Left ventricle myocardium inferior (tissue), 1 donor: ENCODE measurements at regions not wholly inside any gene's neighbourhood (a gene's known extent, or its start where the extent isn't known, plus 50 kb on each side); places are given as distances from the start of the nearest gene placed in this dataset.

Source experiments
- DNase-seq: peaks from one replicate; pipeline ENCODE4 v3.0.0-alpha.2; 2020
- H3K27ac ChIP-seq: fragments of 200-600 bp; replicated peaks from 2 replicates; pipeline ENCODE4 v1.8.0; 2021
- H3K27me3 ChIP-seq: fragments of 200-600 bp; 2 replicates; pipeline ENCODE4 v1.8.0; 2021; ENCODE audit warnings: low read depth
- H3K36me3 ChIP-seq: fragments of 200-600 bp; 2 replicates; pipeline ENCODE4 v1.8.0; 2021
- H3K4me1 ChIP-seq: fragments of 200-600 bp; 2 replicates; pipeline ENCODE4 v1.8.0; 2021
- H3K4me3 ChIP-seq: fragments of 200-600 bp; 2 replicates; pipeline ENCODE4 v1.8.0; 2021; ENCODE audit warnings: mild to moderate bottlenecking, moderate library complexity
- H3K9me3 ChIP-seq: fragments of 200-600 bp; replicated peaks from 2 replicates; pipeline ENCODE4 v1.8.0; 2021
- intact Hi-C: fragments of 100-400 bp; cut with micrococcal nuclease; formaldehyde crosslinking; loops from one replicate; pipeline ENCODE4 v1.11.0; 2022
- TF ChIP-seq, protein P1 (sequence below): fragments of 200-600 bp; IDR thresholded peaks from 2 replicates; pipeline ENCODE4 v1.8.0; 2021; ENCODE audit warnings: antibody characterized with exemption, mild to moderate bottlenecking, borderline replicate concordance
- donor health status: DM: no; HTN: yes; CAD: no; lungs with severe emphysema.

DNA sequence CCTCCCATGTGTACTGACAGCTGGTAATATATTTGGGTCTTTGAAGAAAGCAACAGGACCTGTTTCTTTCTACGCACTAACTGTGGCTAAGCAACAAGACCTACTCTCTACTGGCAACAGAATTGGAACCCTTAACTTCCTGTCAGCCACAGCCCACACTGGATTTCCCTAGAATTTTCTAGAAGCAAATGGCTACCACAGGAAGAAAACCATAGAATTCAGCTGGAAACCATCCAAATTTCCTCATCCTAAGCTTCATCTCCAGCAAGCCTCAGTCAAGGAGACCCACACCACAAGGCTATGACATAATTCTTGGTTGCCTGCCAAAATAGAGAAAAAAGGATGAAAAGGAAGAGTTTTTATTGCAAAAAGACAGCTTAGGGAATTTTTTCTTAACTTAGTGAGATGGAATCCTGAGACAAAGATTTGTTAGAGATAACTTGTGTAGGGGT, 171.8 kb upstream of the TNC start:
- Histone ChIP-seq H3K27ac (peak overlapping the region; percentile 46), H3K9me3 (no peaks in the 10 kb centered on the region), H3K27me3 (no peaks in the 10 kb centered on the region), H3K4me1 (peaks cover 9% of the 10 kb centered on the region), H3K4me3 (no peak overlapping the region), H3K36me3 (no peaks in the 10 kb centered on the region)
- no peak for DNase-seq
- TF ChIP-seq, protein P1, sequence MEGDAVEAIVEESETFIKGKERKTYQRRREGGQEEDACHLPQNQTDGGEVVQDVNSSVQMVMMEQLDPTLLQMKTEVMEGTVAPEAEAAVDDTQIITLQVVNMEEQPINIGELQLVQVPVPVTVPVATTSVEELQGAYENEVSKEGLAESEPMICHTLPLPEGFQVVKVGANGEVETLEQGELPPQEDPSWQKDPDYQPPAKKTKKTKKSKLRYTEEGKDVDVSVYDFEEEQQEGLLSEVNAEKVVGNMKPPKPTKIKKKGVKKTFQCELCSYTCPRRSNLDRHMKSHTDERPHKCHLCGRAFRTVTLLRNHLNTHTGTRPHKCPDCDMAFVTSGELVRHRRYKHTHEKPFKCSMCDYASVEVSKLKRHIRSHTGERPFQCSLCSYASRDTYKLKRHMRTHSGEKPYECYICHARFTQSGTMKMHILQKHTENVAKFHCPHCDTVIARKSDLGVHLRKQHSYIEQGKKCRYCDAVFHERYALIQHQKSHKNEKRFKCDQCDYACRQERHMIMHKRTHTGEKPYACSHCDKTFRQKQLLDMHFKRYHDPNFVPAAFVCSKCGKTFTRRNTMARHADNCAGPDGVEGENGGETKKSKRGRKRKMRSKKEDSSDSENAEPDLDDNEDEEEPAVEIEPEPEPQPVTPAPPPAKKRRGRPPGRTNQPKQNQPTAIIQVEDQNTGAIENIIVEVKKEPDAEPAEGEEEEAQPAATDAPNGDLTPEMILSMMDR: no peak
- intact Hi-C loops: no loop called here

DNA sequence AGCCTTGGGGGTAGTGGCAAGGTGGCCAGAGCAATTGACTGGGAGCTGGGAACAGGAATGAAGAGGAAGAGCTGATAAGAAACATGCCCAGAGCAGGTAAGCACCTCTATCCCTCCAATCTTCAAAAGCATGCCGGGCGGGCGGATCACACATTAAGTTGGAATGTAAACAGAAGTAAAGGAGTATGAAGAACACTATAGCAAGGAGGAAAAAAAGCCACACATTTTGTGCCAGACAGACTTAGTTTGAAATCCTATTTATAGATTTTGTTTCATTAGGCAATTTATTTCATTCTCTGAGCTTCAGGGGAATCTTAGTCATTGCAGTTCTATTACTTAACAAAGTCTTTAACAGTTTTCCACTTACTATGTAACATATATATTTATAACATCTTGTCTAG, 173.9 kb upstream of the TNC start:
- H3K27ac ChIP-seq: no peak overlapping the region
- no peaks in the 10 kb centered on the region for H3K36me3 ChIP-seq
- no peaks in the 10 kb centered on the region for H3K9me3 ChIP-seq
- peaks cover 9% of the 10 kb centered on the region for H3K4me1 ChIP-seq
- no peaks in the 10 kb centered on the region for H3K27me3 ChIP-seq
- TF ChIP-seq, protein P1: no peak
- H3K4me3 ChIP-seq: no peak overlapping the region
- intact Hi-C loops: no loop called here
- no peak for DNase-seq

DNA sequence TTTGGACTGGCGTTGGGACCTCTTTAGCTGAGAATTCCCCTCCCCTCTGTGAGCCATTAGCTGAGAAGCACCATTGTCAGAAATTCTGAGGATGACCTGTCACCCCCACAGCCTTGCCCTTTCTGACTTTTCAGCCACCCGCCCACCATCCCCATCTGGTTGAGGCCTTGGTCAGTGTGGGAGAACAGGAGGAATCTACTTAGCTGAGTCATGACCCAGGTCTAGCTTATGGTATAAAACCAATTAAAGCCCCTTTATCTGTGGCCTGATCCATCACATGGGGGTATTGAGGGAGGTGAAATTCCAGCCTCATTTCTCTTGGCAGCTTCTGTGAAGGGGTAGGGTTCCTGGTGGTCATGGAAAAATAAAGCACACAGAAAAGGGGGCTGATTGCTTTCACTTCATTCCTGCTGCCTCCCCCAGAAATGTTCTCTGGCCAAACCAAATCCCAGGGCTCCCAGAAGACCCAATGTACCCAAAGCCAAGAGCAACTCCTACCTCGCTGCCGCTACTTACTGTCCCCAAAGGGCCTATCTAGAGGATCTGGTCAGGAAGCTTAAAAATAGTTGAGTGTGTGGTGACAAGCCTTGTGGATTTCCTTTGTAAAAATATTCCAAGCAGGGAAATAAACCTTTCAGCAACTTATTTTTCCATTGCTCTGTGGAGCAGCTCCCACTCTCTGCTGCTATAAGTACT, 174.8 kb upstream of the TNC start:
- intact Hi-C loops: no loop called here
- DNase-seq: no peak
- peaks cover 9% of the 10 kb centered on the region for H3K4me1 ChIP-seq
- no peaks in the 10 kb centered on the region for H3K27me3 ChIP-seq
- H3K9me3 ChIP-seq: no peaks in the 10 kb centered on the region
- no peak overlapping the region for H3K27ac ChIP-seq
- H3K36me3 ChIP-seq: no peaks in the 10 kb centered on the region
- TF ChIP-seq, protein P1: no peak
- no peak overlapping the region for H3K4me3 ChIP-seq

DNA sequence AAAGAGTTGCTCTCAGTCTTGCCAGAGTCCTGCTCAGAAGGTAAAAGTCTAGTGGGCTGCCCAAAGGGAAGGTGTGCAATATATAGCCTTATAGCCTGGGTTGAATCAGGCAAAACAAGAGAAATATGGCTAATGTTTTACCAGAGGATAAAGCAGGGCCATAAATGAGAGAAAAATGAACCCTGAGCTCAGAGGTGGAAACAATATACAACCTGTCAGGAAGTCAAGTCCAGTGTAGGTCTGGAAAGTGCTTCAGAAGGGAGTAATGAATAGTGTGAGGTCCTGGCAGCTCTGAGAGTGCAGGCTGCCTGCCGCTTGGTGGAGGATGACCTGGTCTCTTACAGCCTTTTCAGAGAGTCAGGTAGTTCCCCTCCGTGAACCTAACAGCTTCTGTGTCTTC, 177.8 kb upstream of the TNC start:
- Histone ChIP-seq H3K27ac (no peak overlapping the region), H3K4me1 (peaks cover 9% of the 10 kb centered on the region), H3K36me3 (no peaks in the 10 kb centered on the region), H3K27me3 (no peaks in the 10 kb centered on the region), H3K9me3 (no peaks in the 10 kb centered on the region), H3K4me3 (no peak overlapping the region)
- no peak for DNase-seq
- TF ChIP-seq, protein P1: no peak
- intact Hi-C loops: no loop called here

DNA sequence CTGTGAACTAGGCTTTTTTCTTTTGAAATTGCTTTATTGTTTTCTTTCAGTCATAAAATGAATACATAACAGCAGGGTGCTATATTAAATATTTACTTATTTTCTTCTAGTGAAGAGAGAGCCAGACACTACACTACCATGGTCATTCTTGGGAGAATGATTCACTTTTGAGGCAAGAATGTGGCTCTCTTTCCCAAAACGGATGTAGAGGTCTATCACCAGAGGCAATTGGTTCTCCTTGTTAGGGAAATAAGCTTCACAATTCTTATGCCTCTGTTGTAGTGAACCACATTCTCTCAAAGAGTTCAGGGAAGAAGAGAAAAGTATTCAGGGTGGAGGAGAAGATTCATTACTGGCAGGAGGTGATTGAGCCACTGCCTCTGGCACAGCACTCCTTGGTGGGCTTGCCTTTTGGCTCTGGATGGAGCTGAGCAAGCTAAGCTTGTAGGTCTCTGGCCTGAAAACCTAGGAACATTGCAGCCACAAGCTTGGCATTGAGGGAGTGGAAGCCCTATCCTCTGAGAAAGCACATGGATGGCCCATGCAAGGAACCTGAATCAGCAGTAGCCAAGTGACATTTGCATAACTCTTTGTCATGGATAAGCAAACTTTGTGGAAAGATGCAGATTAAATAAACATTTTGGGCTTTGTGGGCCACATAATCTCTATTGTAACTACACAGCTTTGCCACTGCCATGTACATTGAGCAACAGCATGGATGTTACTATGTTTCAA, 179.0 kb upstream of the TNC start:
- Histone ChIP-seq H3K4me1 (peaks cover 9% of the 10 kb centered on the region), H3K36me3 (no peaks in the 10 kb centered on the region), H3K9me3 (no peaks in the 10 kb centered on the region), H3K4me3 (no peak overlapping the region), H3K27ac (no peak overlapping the region), H3K27me3 (no peaks in the 10 kb centered on the region)
- intact Hi-C loops: no loop called here
- TF ChIP-seq, protein P1: no peak
- no peak for DNase-seq
